Muscle layer of duodenum (tissue), 2 donors: ENCODE measurements at regions not wholly inside any gene's neighbourhood (a gene's known extent, or its start where the extent isn't known, plus 50 kb on each side); places are given as distances from the start of the nearest gene placed in this dataset.

Source experiments
- H3K27ac ChIP-seq: one replicate; pipeline ENCODE4 v1.7.0; 2013; ENCODE audit warnings: mild to moderate bottlenecking, low read length
- H3K27me3 ChIP-seq: one replicate; pipeline ENCODE4 v1.7.0; 2013; ENCODE audit warnings: low read depth, mild to moderate bottlenecking, control low read depth, low read length
- H3K36me3 ChIP-seq, 2 donors: one replicate each; pipeline ENCODE4 v1.7.0; 2013; ENCODE audit warnings: low read length in 2 of 2, control low read depth in 1 of 2, mild to moderate bottlenecking in 1 of 2; ENCODE audit not compliant: insufficient read depth in 2 of 2, control insufficient read depth in 1 of 2
- H3K4me1 ChIP-seq, 2 donors: one replicate each; pipeline ENCODE4 v1.7.0; 2013; ENCODE audit warnings: low read length in 2 of 2, mild to moderate bottlenecking in 2 of 2, control low read depth in 1 of 2, moderate library complexity in 1 of 2; ENCODE audit not compliant: insufficient read depth in 2 of 2, control insufficient read depth in 1 of 2
- H3K4me3 ChIP-seq, 2 donors: one replicate each; pipeline ENCODE4 v1.7.0; 2013; ENCODE audit warnings: low read length in 2 of 2, low read depth in 1 of 2, mild to moderate bottlenecking in 1 of 2
- H3K9me3 ChIP-seq, 2 donors: one replicate each; pipeline ENCODE4 v1.7.0; 2013; ENCODE audit warnings: low read length in 2 of 2, control low read depth in 1 of 2, mild to moderate bottlenecking in 1 of 2; ENCODE audit not compliant: control insufficient read depth in 1 of 2
- donor health status: healthy.

- Histone ChIP-seq H3K9me3 (no peaks in the 10 kb centered on the region), H3K4me1 (peaks cover 0 to 7% of the 10 kb centered on the region in 2 donors), H3K27ac (no peak overlapping the region), H3K36me3 (no peaks in the 10 kb centered on the region), H3K27me3 (no peaks in the 10 kb centered on the region), H3K4me3 (no peak overlapping the region)
Measured at GRCh38 chr2:5145053-5145452, 547.1 kb upstream of the SOX11 start.

GRCh38 chr2:5145801-5146200, 546.4 kb upstream of the SOX11 start:
- Histone ChIP-seq H3K27ac (no peak overlapping the region), H3K4me3 (no peak overlapping the region), H3K36me3 (no peaks in the 10 kb centered on the region), H3K9me3 (peaks cover 0 to 3% of the 10 kb centered on the region in 2 donors), H3K4me1 (peaks cover 0 to 7% of the 10 kb centered on the region in 2 donors), H3K27me3 (no peaks in the 10 kb centered on the region)

- no peak overlapping the region for H3K27ac ChIP-seq
- H3K4me3 ChIP-seq = no peak overlapping the region
- H3K4me1 ChIP-seq = peaks cover 0 to 7% of the 10 kb centered on the region in 2 donors
- no peaks in the 10 kb centered on the region for H3K36me3 ChIP-seq
- peaks cover 0 to 3% of the 10 kb centered on the region in 2 donors for H3K9me3 ChIP-seq
- H3K27me3 ChIP-seq = no peaks in the 10 kb centered on the region
Measured at GRCh38 chr2:5148392-5149085, 543.6 kb upstream of the SOX11 start.

- no peaks in the 10 kb centered on the region for H3K27me3 ChIP-seq
- no peak overlapping the region for H3K4me3 ChIP-seq
- peaks cover 0 to 3% of the 10 kb centered on the region in 2 donors for H3K9me3 ChIP-seq
- no peaks in the 10 kb centered on the region for H3K36me3 ChIP-seq
- H3K4me1 ChIP-seq = no peaks in the 10 kb centered on the region
- no peak overlapping the region for H3K27ac ChIP-seq
Measured at GRCh38 chr2:5150871-5151270, 541.3 kb upstream of the SOX11 start.

- Histone ChIP-seq H3K4me1 (no peaks in the 10 kb centered on the region), H3K36me3 (no peaks in the 10 kb centered on the region), H3K4me3 (no peak overlapping the region), H3K27ac (no peak overlapping the region), H3K9me3 (no peaks in the 10 kb centered on the region), H3K27me3 (no peaks in the 10 kb centered on the region)
Measured at GRCh38 chr2:5164776-5165525, 527.2 kb upstream of the SOX11 start.

- peaks cover 0 to 7% of the 10 kb centered on the region in 2 donors for H3K9me3 ChIP-seq
- no peaks in the 10 kb centered on the region for H3K4me1 ChIP-seq
- H3K27me3 ChIP-seq = no peaks in the 10 kb centered on the region
- H3K4me3 ChIP-seq = no peak overlapping the region
- no peaks in the 10 kb centered on the region for H3K36me3 ChIP-seq
- no peak overlapping the region for H3K27ac ChIP-seq
Measured at GRCh38 chr2:5172923-5173322, 519.3 kb upstream of the SOX11 start.

GRCh38 chr2:5173876-5174535, 518.2 kb upstream of the SOX11 start:
- Histone ChIP-seq H3K4me3 (no peak overlapping the region), H3K9me3 (peaks cover 0 to 7% of the 10 kb centered on the region in 2 donors), H3K4me1 (no peaks in the 10 kb centered on the region), H3K36me3 (no peaks in the 10 kb centered on the region), H3K27ac (no peak overlapping the region), H3K27me3 (no peaks in the 10 kb centered on the region)

GRCh38 chr2:5175231-5175630, 517.0 kb upstream of the SOX11 start:
- Histone ChIP-seq H3K4me1 (no peaks in the 10 kb centered on the region), H3K36me3 (no peaks in the 10 kb centered on the region), H3K9me3 (peaks cover 0 to 7% of the 10 kb centered on the region in 2 donors), H3K27me3 (no peaks in the 10 kb centered on the region), H3K27ac (no peak overlapping the region), H3K4me3 (no peak overlapping the region)

GRCh38 chr2:5176764-5177163, 515.4 kb upstream of the SOX11 start:
- Histone ChIP-seq H3K27ac (no peak overlapping the region), H3K4me1 (no peaks in the 10 kb centered on the region), H3K27me3 (no peaks in the 10 kb centered on the region), H3K9me3 (peaks cover 0 to 7% of the 10 kb centered on the region in 2 donors), H3K4me3 (no peak overlapping the region), H3K36me3 (no peaks in the 10 kb centered on the region)

GRCh38 chr2:5183031-5183430, 509.2 kb upstream of the SOX11 start:
- no peaks in the 10 kb centered on the region for H3K9me3 ChIP-seq
- no peak overlapping the region for H3K27ac ChIP-seq
- no peaks in the 10 kb centered on the region for H3K27me3 ChIP-seq
- no peaks in the 10 kb centered on the region for H3K4me1 ChIP-seq
- no peak overlapping the region for H3K4me3 ChIP-seq
- H3K36me3 ChIP-seq = no peaks in the 10 kb centered on the region

GRCh38 chr2:5187283-5187682, 504.9 kb upstream of the SOX11 start:
- H3K27ac ChIP-seq = no peak overlapping the region
- H3K4me3 ChIP-seq = no peak overlapping the region
- no peaks in the 10 kb centered on the region for H3K4me1 ChIP-seq
- no peaks in the 10 kb centered on the region for H3K27me3 ChIP-seq
- H3K36me3 ChIP-seq = no peaks in the 10 kb centered on the region
- H3K9me3 ChIP-seq = no peaks in the 10 kb centered on the region
